ENCODE measurements at regions not wholly inside any gene's neighbourhood (a gene's known extent, or its start where the extent isn't known, plus 50 kb on each side); places are given as distances from the start of the nearest gene placed in this dataset.

DNA sequence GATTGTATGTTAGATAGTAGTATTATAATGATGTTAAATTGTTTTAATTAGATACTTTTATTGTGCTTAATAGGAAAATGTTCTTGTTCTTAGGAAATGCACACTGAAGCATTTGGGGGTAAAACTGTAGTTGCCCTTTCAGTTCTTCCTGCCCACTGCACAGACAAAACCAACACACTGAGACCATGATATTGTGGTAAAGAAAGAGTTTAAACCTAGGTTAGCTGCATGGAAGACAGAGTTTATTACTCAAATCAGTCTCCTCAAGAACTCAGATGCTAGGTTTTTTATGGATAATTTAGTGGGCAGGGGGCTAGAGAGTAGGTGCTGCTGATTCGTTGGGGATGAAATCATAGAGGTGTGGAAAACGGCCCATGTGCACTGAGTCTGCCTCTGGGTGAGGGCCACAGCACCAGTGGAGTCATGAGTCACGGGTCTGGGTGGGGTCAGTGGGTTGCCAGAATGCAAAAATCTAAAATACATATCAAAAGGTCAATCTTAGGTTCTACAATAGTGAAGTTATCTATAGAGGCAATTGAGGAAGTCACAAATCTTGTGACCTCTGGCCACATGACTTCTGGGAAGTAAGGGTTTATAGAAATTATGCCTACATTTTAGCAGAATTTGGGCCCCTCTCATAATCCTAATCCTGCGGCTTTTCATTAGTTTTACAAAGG, 124.8 kb upstream of the FOXN2 start:
- TF ChIP-seq, protein P1, sequence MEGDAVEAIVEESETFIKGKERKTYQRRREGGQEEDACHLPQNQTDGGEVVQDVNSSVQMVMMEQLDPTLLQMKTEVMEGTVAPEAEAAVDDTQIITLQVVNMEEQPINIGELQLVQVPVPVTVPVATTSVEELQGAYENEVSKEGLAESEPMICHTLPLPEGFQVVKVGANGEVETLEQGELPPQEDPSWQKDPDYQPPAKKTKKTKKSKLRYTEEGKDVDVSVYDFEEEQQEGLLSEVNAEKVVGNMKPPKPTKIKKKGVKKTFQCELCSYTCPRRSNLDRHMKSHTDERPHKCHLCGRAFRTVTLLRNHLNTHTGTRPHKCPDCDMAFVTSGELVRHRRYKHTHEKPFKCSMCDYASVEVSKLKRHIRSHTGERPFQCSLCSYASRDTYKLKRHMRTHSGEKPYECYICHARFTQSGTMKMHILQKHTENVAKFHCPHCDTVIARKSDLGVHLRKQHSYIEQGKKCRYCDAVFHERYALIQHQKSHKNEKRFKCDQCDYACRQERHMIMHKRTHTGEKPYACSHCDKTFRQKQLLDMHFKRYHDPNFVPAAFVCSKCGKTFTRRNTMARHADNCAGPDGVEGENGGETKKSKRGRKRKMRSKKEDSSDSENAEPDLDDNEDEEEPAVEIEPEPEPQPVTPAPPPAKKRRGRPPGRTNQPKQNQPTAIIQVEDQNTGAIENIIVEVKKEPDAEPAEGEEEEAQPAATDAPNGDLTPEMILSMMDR (IDR thresholded peaks at IDR 0.05): no peak
- TF ChIP-seq POLR2A (IDR thresholded peaks at IDR 0.05): no peak
- TF ChIP-seq EP300 (IDR thresholded peaks at IDR 0.05): no peak
